GM19328 (cell line): ENCODE measurements at regions not wholly inside any gene's neighbourhood (a gene's known extent, or its start where the extent isn't known, plus 50 kb on each side); places are given as distances from the start of the nearest gene placed in this dataset.
"Not testable (repeated sequence)": the region's sequence is repeated elsewhere in the genome, so short reads cannot be mapped to it uniquely, and the experiment has no call there.

Experiments
- ATAC-seq: cut with Tn5 transposase; IDR thresholded peaks from one replicate; pipeline ENCODE4 v1.9.1; 2021; ENCODE audit warnings: mild to moderate bottlenecking, moderate library complexity; ENCODE audit not compliant: unreplicated experiment

GRCh38 chr4:123133397-123134050, 211.1 kb upstream of the NUDT6 start:
- no peak for ATAC-seq

DNA sequence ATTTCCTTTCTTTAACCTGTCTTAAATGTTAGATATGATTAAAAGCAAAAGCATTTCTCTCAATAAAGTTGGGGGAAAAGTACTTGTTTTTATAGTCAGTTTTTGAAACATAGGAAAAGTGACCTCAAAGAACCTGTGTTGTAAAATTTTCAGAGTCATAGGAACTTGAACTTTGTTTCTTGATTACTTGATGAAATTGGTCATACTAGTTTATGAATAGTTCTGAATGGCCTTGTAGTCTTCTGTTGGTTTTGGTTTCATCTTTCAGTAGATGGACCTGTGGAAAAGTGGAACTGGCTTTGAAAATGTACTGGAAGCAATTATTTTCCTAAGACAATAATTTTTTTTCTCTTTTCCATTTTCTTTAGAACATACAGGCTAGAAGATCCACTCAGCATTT, 222.2 kb upstream of the NUDT6 start:
- ATAC-seq: no peak

GRCh38 chr4:123158576-123158975, 236.2 kb upstream of the NUDT6 start:
- no peak for ATAC-seq

DNA sequence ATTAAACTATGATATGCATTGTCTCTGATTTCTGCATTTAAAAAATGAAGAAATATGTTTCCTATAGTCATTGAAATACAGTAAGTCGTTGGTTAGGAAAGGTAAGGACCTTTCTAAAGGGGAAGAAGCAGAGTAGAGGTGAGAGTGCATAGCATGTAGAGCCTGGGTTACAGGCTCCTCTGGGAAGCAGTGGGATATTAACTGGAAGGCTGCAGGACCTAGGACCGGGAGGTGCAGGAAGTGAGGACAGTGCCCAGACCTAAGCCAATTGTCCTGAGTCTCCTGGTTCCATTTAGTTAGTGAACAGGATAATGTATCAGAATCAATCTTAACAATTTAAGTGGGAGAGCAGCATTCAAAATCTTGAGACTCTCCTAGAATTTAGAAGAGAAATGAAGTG, 237.1 kb upstream of the NUDT6 start:
- no peak for ATAC-seq

GRCh38 chr4:123162859-123163258, 233.7 kb upstream of the SPRY1 start:
- ATAC-seq: no peak

DNA sequence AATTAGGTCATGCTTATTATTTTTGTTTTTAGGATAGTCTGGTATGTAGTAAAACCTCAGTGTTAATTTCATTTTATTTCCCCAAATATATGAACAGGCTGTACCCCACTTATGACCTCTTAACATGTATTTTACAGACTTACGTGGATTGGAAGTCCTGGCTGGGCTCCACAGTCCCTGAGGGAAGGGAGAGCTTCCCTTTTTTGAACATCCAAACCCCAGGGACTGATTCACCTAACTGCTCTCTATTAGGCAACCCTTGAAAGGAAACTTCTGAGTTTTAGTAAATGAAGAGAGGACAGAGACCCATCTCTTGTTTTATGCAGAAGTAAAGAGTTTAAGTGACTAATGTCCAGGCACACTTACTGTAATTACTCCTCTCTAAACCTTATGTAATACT, 233.1 kb upstream of the SPRY1 start:
- ATAC-seq: no peak

- ATAC-seq: no peak
These were observed 230.6 kb upstream of the SPRY1 start for GRCh38 chr4:123166023-123166422.

DNA sequence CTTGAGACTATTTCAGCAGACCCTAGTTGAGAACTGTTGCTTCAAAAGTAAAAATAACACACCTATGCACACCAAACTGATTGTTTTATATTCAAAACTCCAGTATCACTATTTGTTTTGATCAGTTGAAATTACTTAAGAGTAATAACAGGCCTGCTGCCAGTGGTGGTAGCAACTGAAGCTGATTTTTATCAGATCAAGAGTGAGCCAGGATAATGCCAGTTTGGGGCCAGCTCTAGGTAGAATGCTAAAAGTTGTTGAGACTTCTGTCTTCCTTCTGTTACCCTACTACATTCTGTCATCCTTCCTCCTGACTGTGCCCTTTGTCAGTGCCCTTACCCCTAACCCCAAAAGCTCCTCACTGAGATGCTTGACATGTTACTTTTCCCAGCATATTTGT, 228.7 kb upstream of the SPRY1 start:
- no peak for ATAC-seq

DNA sequence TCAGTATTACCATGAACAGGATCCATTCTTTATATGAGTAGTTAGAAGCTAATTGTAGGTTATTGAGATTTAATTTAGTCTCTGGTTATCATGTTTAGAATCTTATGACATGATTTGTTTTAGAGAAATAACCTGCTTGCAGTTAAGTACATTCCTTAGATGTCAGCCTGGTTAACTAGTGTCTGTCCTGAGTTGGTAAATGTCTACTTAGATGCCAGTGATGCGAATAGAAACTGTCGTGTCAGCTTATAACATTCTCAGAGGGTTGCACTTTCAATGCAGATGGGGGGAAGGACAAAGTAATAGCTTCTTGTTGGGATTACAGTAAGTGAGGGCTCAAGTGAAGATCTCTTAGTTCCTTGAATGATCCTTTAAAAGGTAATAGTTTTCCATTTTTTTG, 227.8 kb upstream of the SPRY1 start:
- no peak for ATAC-seq

DNA sequence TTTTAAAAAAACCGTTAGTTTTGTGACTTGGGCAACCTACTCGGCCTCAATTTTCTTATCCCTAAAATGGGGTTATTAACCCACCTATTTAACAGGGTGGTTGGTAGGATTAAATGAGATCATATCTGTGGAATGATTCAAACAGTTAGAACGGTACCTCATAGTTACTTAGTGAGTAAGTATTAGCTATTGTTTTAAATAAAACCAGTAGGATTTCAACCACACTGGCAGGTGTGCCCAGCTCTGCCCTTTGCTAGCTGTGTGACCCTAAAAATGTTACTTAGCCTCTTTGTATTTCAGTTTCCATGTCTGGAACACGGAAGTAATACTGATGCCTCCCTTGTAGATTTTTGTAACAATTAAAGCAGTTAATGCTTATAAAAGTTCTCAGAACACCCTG, 225.8 kb upstream of the SPRY1 start:
- ATAC-seq: no peak

GRCh38 chr4:123176605-123177004, 220.0 kb upstream of the SPRY1 start:
- no peak for ATAC-seq

DNA sequence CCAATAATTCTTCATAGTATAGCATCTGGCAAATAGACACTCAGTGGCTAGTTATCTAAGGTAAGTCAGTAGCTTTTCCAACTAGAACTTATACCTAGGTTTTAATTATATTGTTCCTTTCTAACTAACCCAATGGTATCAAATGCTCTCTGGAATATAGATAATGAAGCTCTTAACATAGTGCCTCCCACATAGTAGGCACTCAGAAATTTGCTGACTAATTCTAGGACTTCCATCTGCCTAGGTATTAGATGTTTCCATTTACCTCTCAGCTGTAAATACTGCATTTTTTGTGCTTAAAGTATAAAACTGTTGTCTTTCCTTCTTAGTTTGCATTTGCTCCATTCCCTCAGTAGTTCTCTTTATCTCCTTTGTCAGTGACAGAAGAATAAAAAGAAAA, 214.3 kb upstream of the SPRY1 start:
- ATAC-seq: no peak

GRCh38 chr4:123183308-123183707, 213.3 kb upstream of the SPRY1 start:
- no peak for ATAC-seq

- not testable (repeated sequence) for ATAC-seq
These were observed 212.8 kb upstream of the SPRY1 start for GRCh38 chr4:123183754-123184153.

DNA sequence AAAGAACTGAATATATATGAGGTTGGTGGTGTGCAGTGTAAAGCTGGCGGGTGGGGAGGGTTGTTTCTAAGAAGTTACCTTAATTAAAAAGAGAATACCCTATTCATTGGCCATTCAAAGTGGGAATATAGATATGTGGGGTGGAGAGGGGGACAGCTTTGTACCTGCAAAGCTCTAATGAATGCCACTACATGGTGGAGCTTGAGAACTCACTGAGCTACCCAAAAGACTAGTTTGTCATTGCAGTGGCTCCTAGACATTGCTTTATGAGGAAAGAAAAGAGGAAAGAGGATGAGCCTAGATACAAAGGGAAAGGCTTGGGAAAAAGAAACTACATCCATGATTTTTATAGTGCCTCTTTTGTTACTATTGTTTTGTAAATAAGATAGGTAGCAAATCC, 209.9 kb upstream of the SPRY1 start:
- ATAC-seq: no peak

- ATAC-seq: no peak
These were observed 206.4 kb upstream of the SPRY1 start for GRCh38 chr4:123190176-123190575.

GRCh38 chr4:123191728-123192127, 204.9 kb upstream of the SPRY1 start:
- no peak for ATAC-seq

DNA sequence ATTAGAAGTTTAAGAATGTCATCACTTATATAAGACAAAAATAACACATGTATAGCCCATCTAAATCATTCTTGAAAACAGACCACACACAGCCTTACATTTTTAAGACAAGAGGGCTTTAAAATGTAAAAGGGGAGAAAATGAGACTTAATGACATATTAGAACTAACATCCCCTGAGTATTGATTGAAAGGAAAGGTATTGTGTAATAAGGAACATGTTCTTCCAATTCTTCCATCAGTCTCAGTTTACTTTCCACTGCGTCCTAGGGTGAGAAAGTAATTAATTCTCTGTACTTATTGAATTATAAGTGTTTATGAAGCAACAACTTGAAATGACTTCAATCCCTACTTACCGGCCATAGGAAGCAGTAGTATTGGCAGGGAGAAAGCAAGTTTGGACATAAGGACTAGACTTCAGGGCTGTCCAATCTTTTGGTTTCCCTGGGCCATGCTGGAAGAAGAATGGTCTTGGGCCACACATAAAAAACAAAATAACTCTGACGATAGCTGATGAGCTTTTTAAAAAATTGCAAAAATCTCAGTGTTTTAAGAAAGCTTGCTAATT, 202.7 kb upstream of the SPRY1 start:
- no peak for ATAC-seq

GRCh38 chr4:123198706-123199105, 197.9 kb upstream of the SPRY1 start:
- no peak for ATAC-seq

GRCh38 chr4:123200051-123200940, 196.3 kb upstream of the SPRY1 start:
- ATAC-seq: no peak

- no peak for ATAC-seq
These were observed 191.9 kb upstream of the SPRY1 start for GRCh38 chr4:123204737-123205136.

- ATAC-seq: no peak
These were observed 190.6 kb upstream of the SPRY1 start for GRCh38 chr4:123206016-123206415.
